ENCODE measurements at regions not wholly inside any gene's neighbourhood (a gene's known extent, or its start where the extent isn't known, plus 50 kb on each side); places are given as distances from the start of the nearest gene placed in this dataset.

DNA sequence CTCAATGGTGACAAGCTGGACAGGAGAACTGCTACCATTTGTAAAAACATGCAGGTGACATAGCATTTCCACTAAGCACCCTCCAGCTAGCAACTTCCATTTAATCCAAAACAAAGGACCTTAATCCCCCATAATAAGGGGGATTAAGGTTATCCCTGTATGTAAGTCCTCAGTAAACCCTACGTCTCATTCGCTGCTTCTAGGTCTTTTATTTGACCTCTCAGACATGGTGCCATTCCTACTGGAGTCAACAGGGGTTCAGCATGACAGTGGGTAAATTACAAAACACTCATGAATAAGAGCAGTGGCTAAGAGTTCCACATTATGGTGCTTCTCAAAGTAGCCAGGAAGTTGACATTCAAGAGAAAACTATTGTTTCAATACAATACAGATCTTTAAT, 121.8 kb upstream of the CAV2 start:
- Histone ChIP-seq H3K4me3 (ENCODE audit: low read depth, low read length) (no peak overlapping the region), H3K4me1 (ENCODE audit: control insufficient read depth, insufficient read depth, low read length) (no peaks in the 10 kb centered on the region), H3K9ac (ENCODE audit: low read depth, low read length) (no peak overlapping the region), H3K27ac (ENCODE audit: low read depth, low read length) (no peak overlapping the region), H3K9me3 (ENCODE audit: control insufficient read depth, insufficient read depth, low read length) (no peaks in the 10 kb centered on the region), H3K36me3 (ENCODE audit: control insufficient read depth, insufficient read depth, low read length) (no peaks in the 10 kb centered on the region), H3K27me3 (ENCODE audit: control insufficient read depth, insufficient read depth, low read length) (no peaks in the 10 kb centered on the region)

DNA sequence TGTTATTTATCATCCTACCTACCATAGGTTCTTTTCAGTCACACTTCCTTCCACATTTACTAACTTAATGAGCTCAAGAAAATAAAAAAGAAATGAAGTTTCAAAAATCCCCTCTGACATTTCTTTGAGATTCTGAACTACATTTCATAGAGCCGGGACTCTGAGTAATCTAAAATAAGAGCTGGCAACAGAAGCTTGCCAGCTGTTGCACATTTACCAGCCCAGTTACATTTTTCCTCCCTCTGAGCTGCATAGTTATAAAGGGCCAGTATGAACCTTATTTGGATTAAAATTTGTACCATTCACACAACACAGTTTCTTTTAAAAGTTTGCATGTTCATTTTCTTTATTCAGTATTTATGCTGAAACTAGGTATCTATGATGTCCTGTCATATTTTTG, 119.5 kb upstream of the CAV2 start:
- H3K27ac ChIP-seq (ENCODE audit: low read depth, low read length): no peak overlapping the region
- peaks cover 2% of the 10 kb centered on the region; the same call in 1 of the 2 replicates for H3K4me1 ChIP-seq (ENCODE audit: control insufficient read depth, insufficient read depth, low read length)

DNA sequence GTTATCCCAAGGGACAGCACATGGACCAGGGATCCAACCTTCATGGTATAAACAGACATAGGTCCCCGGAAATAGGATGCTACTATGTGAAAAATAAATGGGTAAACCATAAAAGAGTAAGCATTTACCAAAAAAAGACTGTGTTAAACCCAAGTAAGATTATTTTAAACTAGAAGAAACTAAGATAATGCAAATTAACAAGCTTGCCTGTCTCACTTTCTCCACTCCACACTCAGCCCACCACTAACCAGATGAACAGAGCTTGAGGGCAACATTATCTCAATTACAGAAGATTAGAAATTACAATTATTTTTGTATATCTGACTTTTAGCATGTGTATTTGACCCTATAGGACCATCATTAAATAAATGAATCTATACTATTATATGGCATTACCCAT, 117.2 kb upstream of the CAV2 start:
- H3K9me3 ChIP-seq (ENCODE audit: control insufficient read depth, insufficient read depth, low read length): no peaks in the 10 kb centered on the region
- no peaks in the 10 kb centered on the region for H3K27me3 ChIP-seq (ENCODE audit: control insufficient read depth, insufficient read depth, low read length)
- H3K27ac ChIP-seq (ENCODE audit: low read depth, low read length): no peak overlapping the region
- peaks cover 7% of the 10 kb centered on the region for H3K4me1 ChIP-seq (ENCODE audit: control insufficient read depth, insufficient read depth, low read length)
- no peak overlapping the region for H3K4me3 ChIP-seq (ENCODE audit: low read depth, low read length)
- no peak overlapping the region for H3K9ac ChIP-seq (ENCODE audit: low read depth, low read length)
- no peaks in the 10 kb centered on the region for H3K36me3 ChIP-seq (ENCODE audit: control insufficient read depth, insufficient read depth, low read length)

More for the DNA sequence above, 119.5 kb upstream of the CAV2 start:
- Histone ChIP-seq H3K4me3 (ENCODE audit: low read depth, low read length) (no peak overlapping the region), H3K9me3 (ENCODE audit: control insufficient read depth, insufficient read depth, low read length) (no peaks in the 10 kb centered on the region), H3K36me3 (ENCODE audit: control insufficient read depth, insufficient read depth, low read length) (no peaks in the 10 kb centered on the region), H3K27me3 (ENCODE audit: control insufficient read depth, insufficient read depth, low read length) (no peaks in the 10 kb centered on the region), H3K9ac (ENCODE audit: low read depth, low read length) (no peak overlapping the region)

DNA sequence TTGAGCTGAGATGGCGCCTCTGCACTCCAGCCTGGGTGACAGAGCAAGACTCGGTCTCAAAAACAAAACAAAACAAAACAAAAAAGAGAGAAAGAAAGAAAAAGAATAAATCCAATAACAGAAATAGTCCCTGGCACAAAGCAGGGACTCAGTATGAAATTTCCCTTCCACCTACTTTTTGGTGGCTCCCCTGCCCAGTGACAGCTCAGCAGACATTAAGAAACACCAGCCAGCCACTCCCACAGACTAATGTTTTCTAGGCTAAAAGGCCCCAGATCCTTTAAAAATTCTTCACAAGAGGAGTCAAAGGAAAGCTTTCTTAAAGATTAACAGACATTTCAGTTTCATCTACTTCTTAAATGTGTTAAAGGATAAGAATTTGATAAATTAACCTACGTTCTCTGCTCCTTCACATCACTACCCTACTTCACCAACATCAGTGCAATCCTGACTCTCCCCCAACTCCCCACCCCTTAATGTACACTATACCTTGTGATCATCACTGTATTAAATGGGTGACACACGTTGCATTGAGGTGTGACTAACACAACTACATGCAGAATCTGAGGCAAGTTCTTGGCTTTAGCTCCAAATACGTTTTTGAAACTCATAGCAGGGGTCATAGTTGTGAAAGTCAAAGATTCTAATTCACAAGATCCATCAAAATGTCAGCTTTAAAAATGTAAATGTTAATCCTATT, 114.5 kb upstream of the CAV2 start:
- Histone ChIP-seq H3K4me3 (ENCODE audit: low read depth, low read length) (no peak overlapping the region), H3K27me3 (ENCODE audit: control insufficient read depth, insufficient read depth, low read length) (no peaks in the 10 kb centered on the region), H3K4me1 (ENCODE audit: control insufficient read depth, insufficient read depth, low read length) (peaks cover 7% of the 10 kb centered on the region), H3K36me3 (ENCODE audit: control insufficient read depth, insufficient read depth, low read length) (no peaks in the 10 kb centered on the region), H3K9me3 (ENCODE audit: control insufficient read depth, insufficient read depth, low read length) (no peaks in the 10 kb centered on the region), H3K9ac (ENCODE audit: low read depth, low read length) (no peak overlapping the region), H3K27ac (ENCODE audit: low read depth, low read length) (no peak overlapping the region)

DNA sequence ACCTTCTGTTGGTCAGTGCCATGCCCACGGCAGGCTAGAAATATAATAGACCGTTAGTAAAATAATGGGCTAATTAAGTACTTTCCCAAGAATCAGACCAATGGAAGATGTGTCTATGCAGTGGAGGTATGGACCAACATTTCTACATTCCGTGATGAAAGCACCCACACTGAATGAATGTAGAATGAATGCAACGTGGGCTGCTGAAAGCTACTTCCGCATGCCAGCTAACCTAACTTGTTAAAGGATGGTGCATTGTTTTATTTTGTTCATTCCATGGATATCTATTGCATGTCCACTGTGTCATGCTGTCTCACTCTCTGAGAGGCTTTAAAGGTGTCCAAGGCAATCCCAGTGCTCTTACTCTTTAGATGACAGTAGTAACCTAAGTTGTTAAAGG, 112.9 kb upstream of the CAV2 start:
- Histone ChIP-seq H3K9ac (ENCODE audit: low read depth, low read length) (no peak overlapping the region), H3K27ac (ENCODE audit: low read depth, low read length) (no peak overlapping the region), H3K9me3 (ENCODE audit: control insufficient read depth, insufficient read depth, low read length) (no peaks in the 10 kb centered on the region), H3K4me3 (ENCODE audit: low read depth, low read length) (no peak overlapping the region), H3K27me3 (ENCODE audit: control insufficient read depth, insufficient read depth, low read length) (no peaks in the 10 kb centered on the region), H3K4me1 (ENCODE audit: control insufficient read depth, insufficient read depth, low read length) (peaks cover 7% of the 10 kb centered on the region), H3K36me3 (ENCODE audit: control insufficient read depth, insufficient read depth, low read length) (no peaks in the 10 kb centered on the region)

DNA sequence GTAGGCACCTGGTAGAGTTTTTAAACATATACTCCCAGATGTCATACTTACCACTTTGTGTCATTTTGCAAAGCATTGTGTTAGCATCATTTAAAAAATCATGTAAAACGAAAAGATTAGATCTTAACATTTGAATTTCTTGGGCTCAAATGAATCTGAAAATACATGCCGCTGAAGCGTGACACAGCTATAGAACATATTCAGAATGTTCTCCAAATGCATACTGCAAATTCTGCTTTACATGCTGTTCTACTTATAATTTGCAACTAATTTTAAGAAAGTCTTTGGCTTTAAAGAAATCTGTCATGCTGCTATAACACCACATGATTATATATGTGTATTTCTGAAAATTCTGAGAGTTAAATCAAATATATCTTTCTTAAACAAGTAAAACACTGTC, 109.2 kb upstream of the CAV2 start:
- Histone ChIP-seq H3K9me3 (ENCODE audit: control insufficient read depth, insufficient read depth, low read length) (no peaks in the 10 kb centered on the region), H3K4me1 (ENCODE audit: control insufficient read depth, insufficient read depth, low read length) (peaks cover 4% of the 10 kb centered on the region), H3K9ac (ENCODE audit: low read depth, low read length) (no peak overlapping the region), H3K27ac (ENCODE audit: low read depth, low read length) (no peak overlapping the region), H3K27me3 (ENCODE audit: control insufficient read depth, insufficient read depth, low read length) (no peaks in the 10 kb centered on the region), H3K36me3 (ENCODE audit: control insufficient read depth, insufficient read depth, low read length) (no peaks in the 10 kb centered on the region), H3K4me3 (ENCODE audit: low read depth, low read length) (no peak overlapping the region)

DNA sequence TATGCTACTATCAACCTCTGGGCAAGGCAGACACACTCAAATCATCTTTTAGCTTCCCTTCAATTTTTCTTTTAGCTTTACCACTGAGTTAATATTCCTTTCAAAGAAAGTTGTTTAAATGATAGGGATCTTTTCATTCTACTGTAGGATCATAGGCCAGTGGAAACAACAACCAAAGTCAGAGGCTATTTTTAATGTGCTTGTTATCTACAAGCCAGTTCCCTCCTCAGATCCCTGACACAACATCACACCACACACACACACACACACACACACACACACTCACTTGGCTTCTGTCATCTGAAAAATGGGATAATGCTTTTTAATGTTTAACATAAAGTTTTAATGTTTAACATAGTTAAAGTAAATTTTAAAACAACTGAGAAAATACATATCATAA, 106.7 kb upstream of the CAV2 start:
- H3K36me3 ChIP-seq (ENCODE audit: control insufficient read depth, insufficient read depth, low read length): no peaks in the 10 kb centered on the region
- H3K4me3 ChIP-seq (ENCODE audit: low read depth, low read length): no peak overlapping the region
- no peak overlapping the region for H3K27ac ChIP-seq (ENCODE audit: low read depth, low read length)
- peaks cover 3% of the 10 kb centered on the region; the same call in 1 of the 2 replicates for H3K4me1 ChIP-seq (ENCODE audit: control insufficient read depth, insufficient read depth, low read length)
- no peaks in the 10 kb centered on the region for H3K27me3 ChIP-seq (ENCODE audit: control insufficient read depth, insufficient read depth, low read length)
- no peaks in the 10 kb centered on the region for H3K9me3 ChIP-seq (ENCODE audit: control insufficient read depth, insufficient read depth, low read length)
- H3K9ac ChIP-seq (ENCODE audit: low read depth, low read length): no peak overlapping the region

DNA sequence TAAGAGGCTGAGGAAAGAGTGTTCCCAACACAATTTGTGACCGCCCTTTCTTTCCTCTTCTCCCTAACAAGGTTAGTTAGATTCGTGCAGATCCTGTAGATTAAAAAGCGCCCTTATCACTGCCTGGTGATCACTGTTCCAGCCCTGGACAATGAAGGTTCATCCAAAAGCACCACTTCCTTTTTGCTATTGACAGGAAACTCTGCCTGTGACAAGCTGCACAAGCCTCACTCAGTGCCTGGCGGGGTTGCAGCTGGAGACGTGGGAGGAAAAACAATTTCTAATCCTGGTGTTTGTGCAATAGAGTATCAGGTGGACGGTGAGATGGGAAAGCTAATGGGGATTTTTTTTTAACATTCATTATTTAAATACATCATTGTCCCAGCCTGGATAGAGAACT, 105.9 kb upstream of the CAV2 start:
- H3K4me3 ChIP-seq (ENCODE audit: low read depth, low read length): no peak overlapping the region
- H3K27ac ChIP-seq (ENCODE audit: low read depth, low read length): no peak overlapping the region
- H3K36me3 ChIP-seq (ENCODE audit: control insufficient read depth, insufficient read depth, low read length): no peaks in the 10 kb centered on the region
- peaks cover 3% of the 10 kb centered on the region; the same call in 1 of the 2 replicates for H3K4me1 ChIP-seq (ENCODE audit: control insufficient read depth, insufficient read depth, low read length)
- H3K9ac ChIP-seq (ENCODE audit: low read depth, low read length): no peak overlapping the region
- H3K27me3 ChIP-seq (ENCODE audit: control insufficient read depth, insufficient read depth, low read length): no peaks in the 10 kb centered on the region
- H3K9me3 ChIP-seq (ENCODE audit: control insufficient read depth, insufficient read depth, low read length): no peaks in the 10 kb centered on the region

DNA sequence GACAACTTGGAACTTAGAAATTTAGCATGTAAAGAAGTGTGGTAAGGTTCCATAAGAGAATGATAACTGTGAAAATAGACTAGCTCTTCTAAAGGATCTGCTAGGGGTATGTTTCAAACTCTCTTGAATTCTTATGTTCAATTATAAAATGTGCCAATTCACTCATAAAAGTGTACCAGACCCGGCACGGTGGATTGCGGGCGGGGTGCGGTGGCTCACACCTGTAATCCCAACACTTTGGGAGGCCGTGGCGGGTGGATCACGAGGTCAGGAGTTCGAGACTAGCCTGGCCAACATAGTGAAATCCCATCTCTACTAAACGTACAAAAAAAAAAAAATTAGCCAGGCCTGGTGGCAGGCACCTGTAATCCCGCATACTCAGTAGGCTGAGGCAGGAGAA, 105.4 kb upstream of the CAV2 start:
- Histone ChIP-seq H3K4me3 (ENCODE audit: low read depth, low read length) (no peak overlapping the region), H3K36me3 (ENCODE audit: control insufficient read depth, insufficient read depth, low read length) (no peaks in the 10 kb centered on the region), H3K9me3 (ENCODE audit: control insufficient read depth, insufficient read depth, low read length) (no peaks in the 10 kb centered on the region), H3K27me3 (ENCODE audit: control insufficient read depth, insufficient read depth, low read length) (no peaks in the 10 kb centered on the region), H3K27ac (ENCODE audit: low read depth, low read length) (no peak overlapping the region), H3K4me1 (ENCODE audit: control insufficient read depth, insufficient read depth, low read length) (peaks cover 3% of the 10 kb centered on the region; the same call in 1 of the 2 replicates), H3K9ac (ENCODE audit: low read depth, low read length) (no peak overlapping the region)

DNA sequence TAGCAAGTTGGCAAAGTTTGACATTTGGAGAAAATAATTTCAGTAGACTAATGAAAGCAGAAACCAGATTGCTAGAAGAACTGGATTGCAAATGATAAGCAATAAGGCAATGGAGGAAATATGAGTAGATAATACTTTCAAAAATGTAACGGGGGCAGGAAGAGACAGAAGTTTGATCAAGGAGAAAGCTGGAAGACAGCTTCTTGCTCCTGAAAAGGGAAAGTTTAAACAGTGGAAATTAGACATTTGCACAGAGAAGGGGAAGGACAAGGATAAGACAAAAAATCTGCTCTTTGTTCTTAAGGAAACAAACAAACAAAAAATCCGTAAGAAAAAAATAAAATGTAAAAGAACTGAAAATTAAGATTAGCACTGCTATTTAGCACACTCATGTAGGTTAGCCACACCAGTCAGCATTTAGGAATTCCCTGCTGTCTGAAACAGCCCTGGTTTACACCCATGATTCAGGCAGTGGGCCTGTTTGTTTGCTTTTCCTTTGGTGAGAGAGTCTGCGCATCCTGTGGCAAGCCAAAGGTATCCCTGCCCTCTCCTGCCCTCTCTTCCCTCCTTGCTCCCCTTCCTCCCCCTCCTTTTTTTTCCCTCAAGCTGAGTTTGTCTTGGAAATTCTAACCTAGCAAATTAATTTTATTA, 104.3 kb upstream of the CAV2 start:
- no peaks in the 10 kb centered on the region for H3K36me3 ChIP-seq (ENCODE audit: control insufficient read depth, insufficient read depth, low read length)
- H3K27ac ChIP-seq (ENCODE audit: low read depth, low read length): no peak overlapping the region
- H3K4me3 ChIP-seq (ENCODE audit: low read depth, low read length): no peak overlapping the region
- H3K27me3 ChIP-seq (ENCODE audit: control insufficient read depth, insufficient read depth, low read length): no peaks in the 10 kb centered on the region
- H3K9ac ChIP-seq (ENCODE audit: low read depth, low read length): no peak overlapping the region
- H3K4me1 ChIP-seq (ENCODE audit: control insufficient read depth, insufficient read depth, low read length): peaks cover 12% of the 10 kb centered on the region
- no peaks in the 10 kb centered on the region for H3K9me3 ChIP-seq (ENCODE audit: control insufficient read depth, insufficient read depth, low read length)

DNA sequence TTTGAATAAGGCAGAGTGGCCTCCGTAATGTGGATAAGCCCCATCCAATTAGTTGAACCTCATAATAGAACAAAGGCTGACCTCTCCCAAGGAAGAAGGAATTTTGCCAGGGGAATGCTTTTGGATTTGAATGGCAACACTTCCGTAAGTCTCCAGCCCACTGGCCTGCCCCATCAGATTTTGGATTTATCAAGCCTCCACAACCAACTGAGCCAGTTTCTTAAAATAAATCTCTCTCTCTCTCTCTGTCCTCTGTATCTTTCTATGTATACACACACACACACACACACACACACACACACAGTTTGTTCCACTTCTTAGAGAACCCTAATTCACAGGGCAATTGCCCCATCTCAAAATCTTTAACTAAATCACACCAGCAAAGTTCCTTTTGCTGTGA, 100.9 kb upstream of the CAV2 start:
- Histone ChIP-seq H3K27ac (ENCODE audit: low read depth, low read length) (no peak overlapping the region), H3K4me1 (ENCODE audit: control insufficient read depth, insufficient read depth, low read length) (peaks cover 16% of the 10 kb centered on the region), H3K27me3 (ENCODE audit: control insufficient read depth, insufficient read depth, low read length) (no peaks in the 10 kb centered on the region), H3K9ac (ENCODE audit: low read depth, low read length) (no peak overlapping the region), H3K36me3 (ENCODE audit: control insufficient read depth, insufficient read depth, low read length) (no peaks in the 10 kb centered on the region), H3K4me3 (ENCODE audit: low read depth, low read length) (no peak overlapping the region), H3K9me3 (ENCODE audit: control insufficient read depth, insufficient read depth, low read length) (no peaks in the 10 kb centered on the region)

Measured in HUES48 (cell line).